Caco-2 (cell line): ENCODE measurements at regions not wholly inside any gene's neighbourhood (a gene's known extent, or its start where the extent isn't known, plus 50 kb on each side); places are given as distances from the start of the nearest gene placed in this dataset.

Source experiments
- BruUV-seq: library from RNA; stranded (reverse); fragments of 400-500 nt; replicated peaks from 2 replicates; lab custom pipeline; 2021; lab: Mats Ljungman, UMichigan
- CTCF ChIA-PET: fragments of 300-600 bp; sonication (Branson Sonifier 250); formaldehyde crosslinking; loops from one replicate; lab custom pipeline; 2022; ENCODE audit warnings: antibody characterized with exemption; lab: Charles Lee
- POLR2A ChIA-PET: fragments of 300-600 bp; sonication (Branson Sonifier 250); formaldehyde crosslinking; loops from one replicate; lab custom pipeline; 2022; ENCODE audit warnings: antibody characterized with exemption; lab: Charles Lee
- DNase-seq, 2 experiments: peaks; one replicate each; pipeline versions ENCODE4 v3.0.0 to v3.0.0-alpha.2; 2020 to 2022
- H3K27me3 ChIP-seq: replicated peaks from 2 replicates; pipeline ENCODE4 v1.6.0; 2011; ENCODE audit warnings: low read length; ENCODE audit not compliant: control insufficient read depth, insufficient read depth
- H3K36me3 ChIP-seq: 2 replicates; pipeline ENCODE4 v1.5.1; 2011; ENCODE audit warnings: low read length; ENCODE audit not compliant: control insufficient read depth, insufficient read depth
- H3K4me1 ChIP-seq: fragments of 250-450 bp; sonication (Bioruptor Pico); 2 replicates; pipeline ENCODE4 v1.5.1; 2020; ENCODE audit warnings: mild to moderate bottlenecking
- H3K4me3 ChIP-seq: 2 replicates; pipeline ENCODE4 v1.5.1; 2011; ENCODE audit warnings: low read depth, mild to moderate bottlenecking, control low read depth, low read length
- H3K9me3 ChIP-seq: fragments of 250-450 bp; sonication (Bioruptor Pico); 2 replicates; pipeline ENCODE4 v1.5.1; 2020; ENCODE audit warnings: mild to moderate bottlenecking, moderate library complexity
- H3K27ac Mint-ChIP-seq: one replicate; pipeline ENCODE4 v1.8.0; 2022; ENCODE audit warnings: mixed read lengths; ENCODE audit not compliant: unreplicated experiment
- H3K27me3 Mint-ChIP-seq: one replicate; pipeline ENCODE4 v1.8.0; 2022; ENCODE audit warnings: mixed read lengths; ENCODE audit not compliant: insufficient read depth, unreplicated experiment
- H3K36me3 Mint-ChIP-seq: one replicate; pipeline ENCODE4 v1.8.0; 2022; ENCODE audit warnings: mild to moderate bottlenecking, mixed read lengths; ENCODE audit not compliant: insufficient read depth, unreplicated experiment
- H3K4me1 Mint-ChIP-seq: one replicate; pipeline ENCODE4 v1.8.0; 2022; ENCODE audit warnings: low read depth, mixed read lengths; ENCODE audit not compliant: unreplicated experiment
- H3K4me3 Mint-ChIP-seq: one replicate; pipeline ENCODE4 v1.8.0; 2022; ENCODE audit warnings: mild to moderate bottlenecking, moderate library complexity, mixed read lengths; ENCODE audit not compliant: unreplicated experiment
- H3K9me3 Mint-ChIP-seq: one replicate; pipeline ENCODE4 v1.8.0; 2022; ENCODE audit warnings: mixed read lengths; ENCODE audit not compliant: unreplicated experiment
- intact Hi-C: fragments of 100-400 bp; cut with micrococcal nuclease; formaldehyde crosslinking; loops from one replicate; pipeline ENCODE4 v1.10.0; 2022; ENCODE audit not compliant: unreplicated experiment
- TF ChIP-seq, protein P1 (sequence below), 2 experiments: fragments of 200-600 bp in 1 of 2; IDR thresholded peaks; 1 replicate in 1 of 2; 2 replicates in 1 of 2; pipeline versions ENCODE4 v1.5.1 to v1.8.0; 2011 to 2022; ENCODE audit warnings: antibody characterized with exemption in 1 of 2, control low read depth in 1 of 2, inconsistent platforms in 1 of 2, low read depth in 1 of 2, low read length in 1 of 2, mild to moderate bottlenecking in 1 of 2, moderate library complexity in 1 of 2; ENCODE audit not compliant: insufficient read depth in 1 of 2, severe bottlenecking in 1 of 2, unreplicated experiment in 1 of 2

DNA sequence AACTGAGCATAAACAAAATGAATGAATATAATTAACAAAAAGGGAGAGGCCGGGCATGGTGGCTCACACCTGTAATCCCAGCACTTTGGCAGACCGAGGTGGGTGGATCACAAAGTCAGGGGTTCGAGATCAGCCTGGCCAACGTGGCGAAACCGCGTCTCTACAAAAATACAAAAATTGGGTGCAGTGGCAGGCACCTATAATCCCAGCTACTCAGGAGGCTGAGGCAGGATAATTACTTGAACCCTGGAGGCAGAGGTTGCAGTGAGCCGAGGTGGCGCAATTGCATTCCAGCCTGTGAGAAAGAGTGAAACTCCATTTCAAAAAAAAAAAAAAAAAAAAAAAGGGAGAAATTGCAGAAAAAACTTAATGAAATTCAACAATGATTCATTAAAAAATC is 839.3 kb upstream of the CTNND2 start:
- Mint-ChIP-seq H3K4me3 (no peak overlapping the region), H3K4me1 (no peaks in the 10 kb centered on the region), H3K36me3 (no peaks in the 10 kb centered on the region), H3K27ac (no peak overlapping the region), H3K9me3 (no peaks in the 10 kb centered on the region), H3K27me3 (no peaks in the 10 kb centered on the region)
- no peaks in the 10 kb centered on the region for H3K27me3 ChIP-seq
- TF ChIP-seq, protein P1, sequence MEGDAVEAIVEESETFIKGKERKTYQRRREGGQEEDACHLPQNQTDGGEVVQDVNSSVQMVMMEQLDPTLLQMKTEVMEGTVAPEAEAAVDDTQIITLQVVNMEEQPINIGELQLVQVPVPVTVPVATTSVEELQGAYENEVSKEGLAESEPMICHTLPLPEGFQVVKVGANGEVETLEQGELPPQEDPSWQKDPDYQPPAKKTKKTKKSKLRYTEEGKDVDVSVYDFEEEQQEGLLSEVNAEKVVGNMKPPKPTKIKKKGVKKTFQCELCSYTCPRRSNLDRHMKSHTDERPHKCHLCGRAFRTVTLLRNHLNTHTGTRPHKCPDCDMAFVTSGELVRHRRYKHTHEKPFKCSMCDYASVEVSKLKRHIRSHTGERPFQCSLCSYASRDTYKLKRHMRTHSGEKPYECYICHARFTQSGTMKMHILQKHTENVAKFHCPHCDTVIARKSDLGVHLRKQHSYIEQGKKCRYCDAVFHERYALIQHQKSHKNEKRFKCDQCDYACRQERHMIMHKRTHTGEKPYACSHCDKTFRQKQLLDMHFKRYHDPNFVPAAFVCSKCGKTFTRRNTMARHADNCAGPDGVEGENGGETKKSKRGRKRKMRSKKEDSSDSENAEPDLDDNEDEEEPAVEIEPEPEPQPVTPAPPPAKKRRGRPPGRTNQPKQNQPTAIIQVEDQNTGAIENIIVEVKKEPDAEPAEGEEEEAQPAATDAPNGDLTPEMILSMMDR (IDR thresholded peaks at IDR 0.05; ENCODE audit: insufficient read depth in 1 of 2, low read depth in 1 of 2, low read length in 1 of 2, severe bottlenecking in 1 of 2, unreplicated experiment in 1 of 2), result no peak
- ChIA-PET CTCF (no interaction called here), POLR2A (no interaction called here)
- intact Hi-C loops, result no loop called here
- H3K4me3 ChIP-seq, result no peak overlapping the region
- DNase-seq, result no peak
- no peaks in the 10 kb centered on the region for H3K36me3 ChIP-seq
- no peaks in the 10 kb centered on the region for H3K4me1 ChIP-seq
- H3K9me3 ChIP-seq, result no peaks in the 10 kb centered on the region
- BruUV-seq, result no TSS peak

DNA sequence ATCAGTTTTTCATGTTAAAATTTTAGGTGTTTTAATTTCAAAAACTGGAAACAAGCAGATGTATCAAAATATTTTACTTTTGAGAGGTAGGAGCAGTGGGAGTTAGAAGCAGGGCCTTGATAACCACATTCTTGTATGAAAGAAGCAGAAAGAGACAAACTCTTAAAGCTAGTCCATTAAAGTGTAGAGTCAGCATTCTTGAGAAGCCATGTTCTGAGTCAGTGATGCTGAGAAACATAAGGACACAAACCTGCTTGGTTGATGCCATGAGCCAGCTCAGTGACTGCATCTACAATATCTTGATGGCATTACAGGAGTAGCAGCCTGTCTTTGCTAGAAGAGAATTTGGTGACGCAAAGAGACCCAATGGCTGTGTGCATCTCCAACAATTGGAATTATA is 826.1 kb upstream of the CTNND2 start:
- Histone ChIP-seq H3K36me3 (no peaks in the 10 kb centered on the region), H3K4me1 (no peaks in the 10 kb centered on the region), H3K4me3 (no peak overlapping the region), H3K9me3 (no peaks in the 10 kb centered on the region; the same call in 1 of the 2 replicates), H3K27me3 (no peaks in the 10 kb centered on the region)
- BruUV-seq, result no TSS peak
- no peak overlapping the region for H3K4me3 Mint-ChIP-seq
- no peaks in the 10 kb centered on the region for H3K27me3 Mint-ChIP-seq
- ChIA-PET CTCF (no interaction called here), POLR2A (no interaction called here)
- no peak overlapping the region for H3K27ac Mint-ChIP-seq
- H3K36me3 Mint-ChIP-seq, result no peaks in the 10 kb centered on the region
- no peak for DNase-seq
- no peaks in the 10 kb centered on the region for H3K4me1 Mint-ChIP-seq
- TF ChIP-seq, protein P1 (IDR thresholded peaks at IDR 0.05; ENCODE audit: insufficient read depth in 1 of 2, low read depth in 1 of 2, low read length in 1 of 2, severe bottlenecking in 1 of 2, unreplicated experiment in 1 of 2), result no peak
- peaks cover 12% of the 10 kb centered on the region for H3K9me3 Mint-ChIP-seq
- intact Hi-C loops, result no loop called here

DNA sequence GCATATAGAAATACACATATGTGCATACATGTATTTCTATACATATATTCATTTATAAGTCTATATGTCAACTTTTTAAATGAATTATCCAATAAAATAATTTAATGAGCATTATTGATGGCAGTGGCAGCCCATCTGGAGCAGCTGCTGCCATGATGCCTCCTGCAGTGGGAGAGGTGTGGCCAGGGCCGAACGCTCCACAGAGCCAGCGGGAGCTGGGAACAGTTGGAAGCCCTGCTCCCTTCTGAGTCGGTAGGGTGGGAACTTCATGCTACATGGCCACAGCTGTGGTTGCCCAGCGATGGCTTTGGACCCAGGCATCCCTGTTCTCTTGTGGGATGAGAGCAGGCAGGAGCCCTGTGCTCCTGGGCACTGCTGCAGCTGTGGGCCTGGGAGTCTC is 812.4 kb upstream of the CTNND2 start:
- Histone ChIP-seq H3K4me1 (no peaks in the 10 kb centered on the region), H3K4me3 (no peak overlapping the region), H3K36me3 (no peaks in the 10 kb centered on the region), H3K9me3 (no peaks in the 10 kb centered on the region), H3K27me3 (no peaks in the 10 kb centered on the region)
- TF ChIP-seq, protein P1 (IDR thresholded peaks at IDR 0.05; ENCODE audit: insufficient read depth in 1 of 2, low read depth in 1 of 2, low read length in 1 of 2, severe bottlenecking in 1 of 2, unreplicated experiment in 1 of 2), result no peak
- CTCF ChIA-PET, result no interaction called here
- Mint-ChIP-seq H3K27ac (no peak overlapping the region), H3K27me3 (no peaks in the 10 kb centered on the region), H3K36me3 (no peaks in the 10 kb centered on the region), H3K4me3 (no peak overlapping the region), H3K4me1 (no peaks in the 10 kb centered on the region), H3K9me3 (no peaks in the 10 kb centered on the region)
- no peak for DNase-seq
- intact Hi-C loops, result no loop called here
- POLR2A ChIA-PET, result no interaction called here
- BruUV-seq, result no TSS peak
